ENCODE measurements at regions not wholly inside any gene's neighbourhood (a gene's known extent, or its start where the extent isn't known, plus 50 kb on each side); places are given as distances from the start of the nearest gene placed in this dataset.

- TF ChIP-seq, protein P1, sequence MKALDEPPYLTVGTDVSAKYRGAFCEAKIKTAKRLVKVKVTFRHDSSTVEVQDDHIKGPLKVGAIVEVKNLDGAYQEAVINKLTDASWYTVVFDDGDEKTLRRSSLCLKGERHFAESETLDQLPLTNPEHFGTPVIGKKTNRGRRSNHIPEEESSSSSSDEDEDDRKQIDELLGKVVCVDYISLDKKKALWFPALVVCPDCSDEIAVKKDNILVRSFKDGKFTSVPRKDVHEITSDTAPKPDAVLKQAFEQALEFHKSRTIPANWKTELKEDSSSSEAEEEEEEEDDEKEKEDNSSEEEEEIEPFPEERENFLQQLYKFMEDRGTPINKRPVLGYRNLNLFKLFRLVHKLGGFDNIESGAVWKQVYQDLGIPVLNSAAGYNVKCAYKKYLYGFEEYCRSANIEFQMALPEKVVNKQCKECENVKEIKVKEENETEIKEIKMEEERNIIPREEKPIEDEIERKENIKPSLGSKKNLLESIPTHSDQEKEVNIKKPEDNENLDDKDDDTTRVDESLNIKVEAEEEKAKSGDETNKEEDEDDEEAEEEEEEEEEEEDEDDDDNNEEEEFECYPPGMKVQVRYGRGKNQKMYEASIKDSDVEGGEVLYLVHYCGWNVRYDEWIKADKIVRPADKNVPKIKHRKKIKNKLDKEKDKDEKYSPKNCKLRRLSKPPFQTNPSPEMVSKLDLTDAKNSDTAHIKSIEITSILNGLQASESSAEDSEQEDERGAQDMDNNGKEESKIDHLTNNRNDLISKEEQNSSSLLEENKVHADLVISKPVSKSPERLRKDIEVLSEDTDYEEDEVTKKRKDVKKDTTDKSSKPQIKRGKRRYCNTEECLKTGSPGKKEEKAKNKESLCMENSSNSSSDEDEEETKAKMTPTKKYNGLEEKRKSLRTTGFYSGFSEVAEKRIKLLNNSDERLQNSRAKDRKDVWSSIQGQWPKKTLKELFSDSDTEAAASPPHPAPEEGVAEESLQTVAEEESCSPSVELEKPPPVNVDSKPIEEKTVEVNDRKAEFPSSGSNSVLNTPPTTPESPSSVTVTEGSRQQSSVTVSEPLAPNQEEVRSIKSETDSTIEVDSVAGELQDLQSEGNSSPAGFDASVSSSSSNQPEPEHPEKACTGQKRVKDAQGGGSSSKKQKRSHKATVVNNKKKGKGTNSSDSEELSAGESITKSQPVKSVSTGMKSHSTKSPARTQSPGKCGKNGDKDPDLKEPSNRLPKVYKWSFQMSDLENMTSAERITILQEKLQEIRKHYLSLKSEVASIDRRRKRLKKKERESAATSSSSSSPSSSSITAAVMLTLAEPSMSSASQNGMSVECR (CRISPR knock-in tag; IDR thresholded peaks at IDR 0.05; ENCODE audit: borderline replicate concordance) = no peak
- TF ChIP-seq E2F5 (CRISPR knock-in tag; IDR thresholded peaks at IDR 0.05) = no peak
- TF ChIP-seq, protein P2, sequence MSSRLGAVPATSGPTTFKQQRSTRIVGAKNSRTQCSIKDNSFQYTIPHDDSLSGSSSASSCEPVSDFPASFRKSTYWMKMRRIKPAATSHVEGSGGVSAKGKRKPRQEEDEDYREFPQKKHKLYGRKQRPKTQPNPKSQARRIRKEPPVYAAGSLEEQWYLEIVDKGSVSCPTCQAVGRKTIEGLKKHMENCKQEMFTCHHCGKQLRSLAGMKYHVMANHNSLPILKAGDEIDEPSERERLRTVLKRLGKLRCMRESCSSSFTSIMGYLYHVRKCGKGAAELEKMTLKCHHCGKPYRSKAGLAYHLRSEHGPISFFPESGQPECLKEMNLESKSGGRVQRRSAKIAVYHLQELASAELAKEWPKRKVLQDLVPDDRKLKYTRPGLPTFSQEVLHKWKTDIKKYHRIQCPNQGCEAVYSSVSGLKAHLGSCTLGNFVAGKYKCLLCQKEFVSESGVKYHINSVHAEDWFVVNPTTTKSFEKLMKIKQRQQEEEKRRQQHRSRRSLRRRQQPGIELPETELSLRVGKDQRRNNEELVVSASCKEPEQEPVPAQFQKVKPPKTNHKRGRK (CRISPR knock-in tag; IDR thresholded peaks at IDR 0.05; ENCODE audit: borderline replicate concordance) = no peak
- no peak for TF ChIP-seq FOXP1 (CRISPR knock-in tag; IDR thresholded peaks at IDR 0.05; ENCODE audit: borderline replicate concordance)
- TF ChIP-seq PREB (CRISPR knock-in tag; IDR thresholded peaks at IDR 0.05; ENCODE audit: borderline replicate concordance) = no peak
- no peak for TF ChIP-seq ZBTB21 (CRISPR knock-in tag; IDR thresholded peaks at IDR 0.05; ENCODE audit: borderline replicate concordance)
- TF ChIP-seq SMAD4 (CRISPR knock-in tag; IDR thresholded peaks at IDR 0.05) = no peak
- TF ChIP-seq, protein P3, sequence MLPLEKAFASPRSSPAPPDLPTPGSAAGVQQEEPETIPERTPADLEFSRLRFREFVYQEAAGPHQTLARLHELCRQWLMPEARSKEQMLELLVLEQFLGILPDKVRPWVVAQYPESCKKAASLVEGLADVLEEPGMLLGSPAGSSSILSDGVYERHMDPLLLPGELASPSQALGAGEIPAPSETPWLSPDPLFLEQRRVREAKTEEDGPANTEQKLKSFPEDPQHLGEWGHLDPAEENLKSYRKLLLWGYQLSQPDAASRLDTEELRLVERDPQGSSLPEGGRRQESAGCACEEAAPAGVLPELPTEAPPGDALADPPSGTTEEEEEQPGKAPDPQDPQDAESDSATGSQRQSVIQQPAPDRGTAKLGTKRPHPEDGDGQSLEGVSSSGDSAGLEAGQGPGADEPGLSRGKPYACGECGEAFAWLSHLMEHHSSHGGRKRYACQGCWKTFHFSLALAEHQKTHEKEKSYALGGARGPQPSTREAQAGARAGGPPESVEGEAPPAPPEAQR (CRISPR knock-in tag; IDR thresholded peaks at IDR 0.05) = no peak
These were observed 194.7 kb downstream of the BARHL2 start (continued) for GRCh38 chr1:90522432-90522831.

DNA sequence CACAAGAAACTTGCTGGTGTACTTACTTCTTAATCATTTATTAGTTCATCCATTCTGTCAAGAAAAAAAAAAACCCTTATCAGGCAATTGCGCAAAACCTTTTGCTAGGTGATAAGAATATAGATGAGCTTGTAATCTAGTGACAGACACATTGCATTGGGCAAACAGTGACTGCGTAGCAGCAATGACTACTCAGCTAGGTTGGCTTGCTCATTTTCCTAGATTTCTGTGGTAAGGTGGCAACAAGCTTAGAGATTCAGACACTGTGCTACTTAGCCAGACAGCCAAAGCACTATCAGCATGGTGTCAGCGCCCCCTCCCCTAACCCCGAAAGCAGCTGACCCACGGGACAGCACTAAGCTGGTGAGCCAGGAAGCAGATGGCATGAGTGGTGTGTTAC is 203.1 kb downstream of the BARHL2 start:
- Mint-ChIP-seq H3K36me3 (no peaks in the 10 kb centered on the region), H3K27ac (no peak overlapping the region), H3K4me3 (no peak overlapping the region), H3K27me3 (ENCODE audit: low read depth) (no peaks in the 10 kb centered on the region), H3K4me1 (peaks cover 27% of the 10 kb centered on the region), H3K9me3 (0 out of 2 replicates have a peak, but pooled peaks cover 3% of the 10 kb centered on the region)
- TF ChIP-seq SMAD3 (CRISPR knock-in tag; IDR thresholded peaks at IDR 0.05; ENCODE audit: borderline replicate concordance) = no peak
- no peak for TF ChIP-seq NFATC4 (CRISPR knock-in tag; IDR thresholded peaks at IDR 0.05)
- no peak for TF ChIP-seq ZNF423 (CRISPR knock-in tag; IDR thresholded peaks at IDR 0.05)
- TF ChIP-seq NFE2L1 (CRISPR knock-in tag; IDR thresholded peaks at IDR 0.05) = no peak
- TF ChIP-seq ETV6 (CRISPR knock-in tag; IDR thresholded peaks at IDR 0.05) = no peak
- no peak for TF ChIP-seq NR1H2 (CRISPR knock-in tag; IDR thresholded peaks at IDR 0.05)
- no peak for TF ChIP-seq GRHL2 (CRISPR knock-in tag; IDR thresholded peaks at IDR 0.05; ENCODE audit: insufficient replicate concordance, severe bottlenecking)
- POLR2A ChIA-PET = no interaction called here
- CTCF ChIA-PET = no interaction called here
- DNase-seq (ENCODE audit: low spot score) (no peak), ATAC-seq (no peak)

- no peak for ATAC-seq
- H3K27me3 Mint-ChIP-seq (ENCODE audit: low read depth) = no peaks in the 10 kb centered on the region
- DNase-seq (ENCODE audit: low spot score) = no peak
- H3K36me3 Mint-ChIP-seq = no peaks in the 10 kb centered on the region
- no peak overlapping the region for H3K27ac Mint-ChIP-seq
- peaks cover 28% of the 10 kb centered on the region for H3K4me1 Mint-ChIP-seq
- ChIA-PET POLR2A (no interaction called here), CTCF (no interaction called here)
- 0 out of 2 replicates have a peak, but pooled peaks cover 3% of the 10 kb centered on the region for H3K9me3 Mint-ChIP-seq
- no peak overlapping the region for H3K4me3 Mint-ChIP-seq
- TF ChIP-seq ZNF281 (CRISPR knock-in tag; IDR thresholded peaks at IDR 0.05) = no peak
- TF ChIP-seq ETV6 (CRISPR knock-in tag; IDR thresholded peaks at IDR 0.05) = no peak
- no peak for TF ChIP-seq NFE2L1 (CRISPR knock-in tag; IDR thresholded peaks at IDR 0.05)
- no peak for TF ChIP-seq ZNF138 (CRISPR knock-in tag; conservative IDR thresholded peaks at IDR 0.05)
- TF ChIP-seq, protein P4, sequence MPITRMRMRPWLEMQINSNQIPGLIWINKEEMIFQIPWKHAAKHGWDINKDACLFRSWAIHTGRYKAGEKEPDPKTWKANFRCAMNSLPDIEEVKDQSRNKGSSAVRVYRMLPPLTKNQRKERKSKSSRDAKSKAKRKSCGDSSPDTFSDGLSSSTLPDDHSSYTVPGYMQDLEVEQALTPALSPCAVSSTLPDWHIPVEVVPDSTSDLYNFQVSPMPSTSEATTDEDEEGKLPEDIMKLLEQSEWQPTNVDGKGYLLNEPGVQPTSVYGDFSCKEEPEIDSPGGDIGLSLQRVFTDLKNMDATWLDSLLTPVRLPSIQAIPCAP (CRISPR knock-in tag; IDR thresholded peaks at IDR 0.05) = no peak
- no peak for TF ChIP-seq HMGA2 (CRISPR knock-in tag; IDR thresholded peaks at IDR 0.05)
These were observed 204.7 kb downstream of the BARHL2 start for GRCh38 chr1:90512441-90512840.

Data from WTC11 (cell line).